HG03159 (cell line): ENCODE measurements at regions not wholly inside any gene's neighbourhood (a gene's known extent, or its start where the extent isn't known, plus 50 kb on each side); places are given as distances from the start of the nearest gene placed in this dataset.
"Not testable (repeated sequence)": the region's sequence is repeated elsewhere in the genome, so short reads cannot be mapped to it uniquely, and the experiment has no call there.

ENCODE experiments used
- ATAC-seq: cut with Tn5 transposase; IDR thresholded peaks from one replicate; pipeline ENCODE4 v1.9.1; 2021; ENCODE audit warnings: mild to moderate bottlenecking, moderate library complexity; ENCODE audit not compliant: unreplicated experiment

DNA sequence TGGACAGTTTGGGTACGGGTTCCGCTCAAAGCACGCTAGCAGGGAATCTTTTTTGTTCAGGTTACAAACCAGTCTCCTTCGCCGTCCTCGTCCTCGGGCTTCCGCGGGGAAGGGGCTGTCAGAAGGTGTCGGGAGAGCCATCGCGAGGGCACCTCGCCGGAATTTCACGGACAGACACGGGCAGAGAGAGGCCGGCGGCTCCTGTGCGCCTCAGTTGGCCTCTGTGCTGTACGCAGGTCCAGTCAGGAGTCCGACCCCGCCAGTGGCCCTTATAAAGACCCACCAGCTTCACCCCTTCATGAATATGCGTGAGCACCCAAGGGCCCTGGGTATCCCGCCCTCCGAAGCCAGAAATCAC, 362.1 kb upstream of the DEFB115 start:
- not testable (repeated sequence) for ATAC-seq

DNA sequence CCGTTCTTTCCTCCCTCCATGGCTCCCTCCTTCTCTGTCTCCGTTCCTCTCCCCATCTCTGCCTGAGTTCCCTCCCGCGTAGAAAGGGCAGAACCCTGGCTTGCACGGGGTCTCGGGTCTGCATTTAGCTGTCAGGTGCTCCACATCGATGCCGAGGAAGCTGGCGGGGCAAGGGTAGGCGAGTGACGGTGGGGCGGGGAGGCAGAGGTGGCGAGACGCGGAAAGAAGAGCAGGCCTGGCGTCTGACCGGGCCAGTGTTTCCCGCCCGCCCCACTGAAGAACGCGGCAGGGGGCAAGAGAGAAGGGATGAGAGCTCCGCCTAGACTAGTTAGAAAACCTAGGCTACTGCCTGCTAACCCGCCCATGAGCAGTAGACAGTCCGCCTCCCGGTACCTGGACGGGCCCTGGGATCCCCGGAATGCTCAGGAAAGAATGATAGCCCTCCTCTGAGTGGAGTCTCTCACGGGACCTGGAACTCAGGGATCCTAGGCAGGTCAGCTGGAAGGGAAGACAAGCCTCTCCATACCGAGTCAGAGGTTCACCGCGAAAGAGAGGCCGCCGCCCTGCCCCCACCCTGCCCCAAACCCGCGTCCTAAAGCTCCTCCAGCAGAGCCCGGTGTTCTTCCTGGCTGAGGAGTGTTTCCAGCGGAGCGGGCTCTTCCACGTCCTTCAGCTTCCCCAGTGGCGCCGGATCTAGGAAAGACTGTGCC, 357.9 kb upstream of the DEFB115 start:
- ATAC-seq = not testable (repeated sequence)

DNA sequence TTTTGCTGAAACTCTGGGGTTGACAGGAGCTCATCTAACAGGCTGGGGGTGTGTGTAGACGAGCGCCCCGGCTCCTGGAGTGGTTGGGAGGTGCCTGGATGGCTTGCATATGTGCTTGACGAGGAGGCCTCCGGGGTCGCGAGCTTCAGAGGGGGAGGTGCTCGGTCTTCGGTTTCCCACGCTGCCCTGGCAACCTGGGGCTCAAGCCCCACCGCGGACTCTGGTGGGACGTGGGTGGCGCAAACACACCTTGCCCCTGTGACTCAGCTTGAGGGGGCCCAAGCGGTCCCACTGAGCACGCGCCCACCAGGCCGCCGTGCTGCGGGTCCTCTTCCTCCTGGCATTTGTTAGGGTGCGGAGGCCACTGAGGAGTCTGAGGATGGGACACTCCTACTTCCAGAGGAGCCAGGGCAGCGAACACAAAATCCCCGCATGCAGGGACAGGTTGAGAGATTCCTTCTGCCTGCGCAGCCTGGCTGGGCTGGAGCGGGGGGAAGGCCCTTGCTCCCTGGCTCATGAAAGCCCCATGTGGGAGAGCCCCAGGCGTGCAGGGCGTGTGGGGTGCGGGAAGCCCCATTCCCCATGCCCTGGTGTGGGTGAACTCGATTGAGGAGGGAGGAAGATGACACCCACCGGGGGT, 357.3 kb upstream of the DEFB115 start:
- not testable (repeated sequence) for ATAC-seq

DNA sequence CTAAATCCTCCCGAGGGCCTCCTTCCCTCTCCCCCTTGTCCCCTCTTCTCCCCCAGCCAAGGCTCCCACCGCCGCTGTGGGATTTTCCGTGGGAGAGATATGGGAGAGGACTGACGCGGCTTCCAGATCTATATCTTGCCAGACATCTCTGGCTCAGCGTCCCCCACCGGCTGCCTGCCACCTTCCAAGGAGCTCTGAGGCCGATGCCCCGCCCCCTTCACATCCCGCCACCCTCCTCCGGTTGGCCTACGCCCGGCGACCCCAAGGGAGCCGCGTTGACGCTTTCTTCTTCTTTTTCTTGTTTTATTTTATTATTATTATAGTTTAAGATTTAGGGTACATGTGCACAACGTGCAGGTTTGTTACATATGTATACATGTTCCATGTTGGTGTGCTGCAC, 352.2 kb upstream of the DEFB115 start:
- not testable (repeated sequence) for ATAC-seq

DNA sequence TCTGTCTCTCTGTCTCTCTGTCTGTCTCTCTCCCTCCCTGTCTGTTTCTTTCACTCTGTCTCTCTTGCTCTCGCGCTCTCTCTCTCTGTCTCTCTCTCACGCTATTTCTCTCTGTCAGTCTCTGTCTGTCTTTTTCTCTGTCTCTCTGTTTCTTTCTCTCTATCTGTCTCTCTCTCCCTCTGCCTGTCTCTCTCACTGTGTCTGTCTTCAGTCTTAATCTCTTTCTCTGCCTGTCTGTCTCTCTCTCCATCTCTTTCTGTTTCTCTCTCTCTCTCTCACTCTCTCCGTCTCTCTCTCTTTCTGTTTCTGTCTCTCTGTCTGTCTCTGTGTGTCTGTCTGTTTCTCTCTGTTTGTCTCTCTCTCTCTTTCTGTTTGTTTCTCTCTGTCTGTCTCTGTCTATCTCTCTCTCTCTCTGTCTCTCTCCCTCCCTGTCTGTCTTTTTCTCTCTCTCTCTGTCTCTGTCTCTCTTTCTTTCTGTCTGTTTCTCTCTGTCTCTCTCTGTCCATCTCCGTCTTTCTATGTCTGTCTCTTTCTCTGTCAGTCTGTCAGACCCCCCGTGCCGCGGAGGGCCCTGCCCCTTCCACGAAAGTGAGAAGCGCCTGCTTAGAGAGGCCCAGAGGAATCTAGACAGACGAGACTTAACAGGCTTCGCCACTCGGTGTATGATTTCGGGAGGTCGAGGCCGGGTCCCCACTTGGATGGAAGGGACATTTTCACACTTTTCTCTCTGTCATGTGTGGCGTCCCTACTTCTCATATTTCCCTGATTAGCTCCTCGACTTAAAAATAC, 346.3 kb upstream of the DEFB115 start:
- no peak for ATAC-seq

DNA sequence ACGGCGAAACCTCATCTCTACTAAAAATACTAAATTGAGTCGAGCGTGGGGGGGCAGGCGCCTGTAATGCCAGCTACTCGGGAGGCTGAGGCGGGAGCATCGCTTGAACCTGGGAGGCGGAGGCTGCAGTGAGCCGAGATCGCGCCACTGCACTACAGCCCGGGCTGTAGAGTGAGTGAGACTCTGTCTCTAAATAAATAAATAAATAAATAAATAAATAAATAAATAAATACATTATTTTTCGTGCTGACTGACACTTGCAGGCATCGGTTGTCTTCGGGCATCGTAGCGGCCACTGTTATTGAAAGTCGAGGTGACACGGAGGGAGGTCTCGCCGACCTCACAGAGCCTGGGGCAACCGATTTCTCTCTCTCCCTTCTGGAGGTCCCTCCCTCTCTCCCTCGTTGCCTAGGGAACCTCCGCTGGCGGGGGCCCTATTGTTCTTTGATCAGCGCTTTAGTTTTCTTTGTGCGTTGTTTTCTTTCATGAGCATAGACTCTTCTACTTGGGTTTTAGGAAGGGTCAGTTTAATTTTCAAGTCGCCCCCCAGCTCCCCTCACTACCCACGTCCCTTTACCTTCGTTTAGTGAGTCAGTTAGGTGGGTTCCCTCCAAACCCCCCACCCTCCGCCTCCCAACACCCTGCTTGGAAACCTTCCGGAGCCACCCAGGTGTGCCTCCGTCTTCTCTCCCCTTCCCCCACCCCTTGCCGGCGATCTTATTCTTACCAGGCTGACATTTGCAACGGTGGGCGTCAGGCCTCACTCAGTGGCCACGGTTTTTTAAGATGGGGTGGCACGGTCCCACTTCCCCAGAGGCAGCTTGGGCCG, 345.4 kb upstream of the DEFB115 start:
- not testable (repeated sequence) for ATAC-seq

DNA sequence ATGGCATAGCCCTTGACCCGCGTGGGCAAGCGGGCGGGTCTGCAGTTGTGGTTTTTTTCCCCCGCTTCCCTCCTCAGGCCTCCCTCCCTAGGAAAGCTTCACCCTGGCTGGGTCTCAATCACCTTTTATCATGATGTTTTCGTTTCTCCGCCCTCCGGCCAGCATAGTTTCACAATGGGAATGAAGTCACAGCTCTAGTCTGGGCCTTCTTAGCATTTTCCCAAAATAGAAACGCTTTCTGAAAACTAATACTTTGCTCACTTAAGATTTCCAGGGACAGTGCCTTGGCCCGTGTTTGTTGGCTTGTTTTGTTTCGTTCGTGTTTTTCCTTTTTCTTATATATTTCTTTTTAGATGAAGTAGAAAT, 344.8 kb upstream of the DEFB115 start:
- not testable (repeated sequence) for ATAC-seq

DNA sequence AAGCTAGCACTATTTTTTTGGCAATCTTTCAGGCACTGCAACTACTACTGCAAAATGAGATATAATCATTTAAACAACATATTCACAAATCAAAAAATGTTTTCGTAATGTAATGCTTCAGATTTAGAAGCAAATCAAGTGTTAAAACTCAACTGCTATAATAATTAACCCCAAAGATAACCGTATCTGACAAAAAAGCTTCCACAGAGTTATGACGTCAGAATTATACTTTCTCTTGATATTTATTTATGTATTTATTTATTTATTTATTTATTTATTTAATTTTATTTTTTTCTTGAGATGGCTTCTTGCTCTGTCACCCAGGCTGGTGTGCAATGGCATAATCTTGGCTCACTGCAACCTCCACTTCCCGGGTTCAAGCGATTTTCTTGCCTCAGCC, 341.1 kb upstream of the DEFB115 start:
- ATAC-seq = not testable (repeated sequence)

DNA sequence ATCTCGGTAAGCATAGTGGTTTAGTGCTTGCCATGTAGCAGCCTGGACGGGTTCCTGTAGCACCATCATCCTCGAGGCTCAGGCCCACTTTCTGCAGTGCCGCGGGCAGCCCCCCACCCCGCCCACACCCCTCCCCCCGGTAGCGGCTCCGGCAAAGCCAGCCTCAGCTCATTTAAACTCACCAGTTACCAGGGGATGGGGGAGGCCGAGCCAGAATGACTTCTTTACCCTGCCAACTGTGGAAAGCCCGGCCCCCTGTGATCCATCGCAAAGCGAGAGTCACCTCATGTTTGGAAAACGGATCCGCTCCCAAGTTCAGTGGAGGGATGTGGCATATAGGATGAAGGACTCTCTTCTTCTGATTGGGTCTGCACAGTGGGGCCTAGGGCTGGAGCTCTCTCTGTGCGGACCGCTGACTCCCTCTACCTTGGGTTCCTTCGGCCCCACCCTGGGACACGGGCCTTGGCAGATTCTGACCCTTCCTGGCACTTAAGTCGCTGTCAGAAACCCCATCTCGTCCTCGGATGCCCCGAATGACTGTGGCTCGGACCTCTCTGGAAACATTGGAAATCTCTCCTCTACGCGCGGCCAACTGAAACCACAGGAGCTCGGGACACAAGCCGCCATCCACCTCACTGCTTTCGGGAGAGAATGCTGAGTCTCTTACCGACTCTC, 337.8 kb upstream of the DEFB115 start:
- no peak for ATAC-seq

DNA sequence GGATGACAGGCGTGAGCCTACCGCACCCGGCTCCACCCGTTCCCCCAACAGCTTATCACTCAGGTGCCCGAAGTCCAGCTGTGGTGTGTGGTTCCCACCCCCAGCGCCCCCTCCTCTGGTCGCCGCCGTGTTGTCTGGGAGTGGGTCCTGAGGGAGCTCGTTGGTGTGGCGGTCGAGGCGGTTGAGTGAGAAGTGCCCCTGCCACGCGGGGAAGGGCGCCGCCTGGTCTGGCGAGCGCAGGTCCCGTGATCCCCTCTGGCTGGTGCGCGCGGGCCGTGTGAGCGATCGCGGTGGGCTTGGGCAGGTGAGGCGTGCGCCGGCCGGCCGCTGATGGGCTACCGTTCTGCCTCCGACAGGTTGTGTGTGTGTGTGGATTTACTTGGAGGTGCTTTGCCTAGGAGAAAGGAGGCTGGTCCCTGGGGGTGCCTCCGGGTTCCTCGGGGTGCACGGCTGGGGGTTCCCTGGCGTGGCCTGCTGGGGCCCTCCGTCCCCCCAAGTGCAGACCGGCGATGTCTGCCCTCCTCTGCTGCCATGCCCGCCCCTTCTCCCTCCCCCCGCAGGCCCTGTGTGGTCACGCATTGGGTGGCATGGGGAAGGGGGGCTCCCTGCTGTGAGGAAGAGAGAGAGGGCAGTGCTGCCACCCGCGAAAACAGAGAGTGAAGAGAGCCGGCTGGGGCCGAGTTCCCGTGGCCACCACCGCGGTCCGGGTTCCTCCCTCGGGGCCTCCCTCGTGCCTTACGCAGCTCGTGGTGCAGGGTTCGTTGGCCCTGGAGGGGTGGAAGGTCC, 336.0 kb upstream of the DEFB115 start:
- no peak for ATAC-seq

DNA sequence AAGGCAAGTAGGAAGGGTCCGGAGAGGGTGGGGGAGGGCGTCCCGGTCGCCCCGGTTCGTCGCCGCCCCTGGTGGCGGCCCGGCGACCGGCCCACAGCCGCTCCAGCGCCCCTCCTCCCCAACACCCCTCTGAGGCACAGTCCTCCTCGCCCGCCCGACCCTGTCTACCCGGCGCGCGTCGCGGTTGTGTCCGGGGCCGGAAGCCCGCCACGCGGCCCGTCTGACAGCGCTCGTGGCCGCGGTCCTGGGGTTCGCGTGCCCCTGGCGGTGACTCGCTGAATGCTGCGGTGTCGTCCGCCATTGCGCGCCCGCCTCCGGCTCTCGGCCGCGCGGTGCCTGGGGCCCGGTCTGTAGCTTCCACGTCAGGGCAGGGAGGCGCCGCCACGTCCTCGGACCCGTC, 335.3 kb upstream of the DEFB115 start:
- ATAC-seq = no peak

DNA sequence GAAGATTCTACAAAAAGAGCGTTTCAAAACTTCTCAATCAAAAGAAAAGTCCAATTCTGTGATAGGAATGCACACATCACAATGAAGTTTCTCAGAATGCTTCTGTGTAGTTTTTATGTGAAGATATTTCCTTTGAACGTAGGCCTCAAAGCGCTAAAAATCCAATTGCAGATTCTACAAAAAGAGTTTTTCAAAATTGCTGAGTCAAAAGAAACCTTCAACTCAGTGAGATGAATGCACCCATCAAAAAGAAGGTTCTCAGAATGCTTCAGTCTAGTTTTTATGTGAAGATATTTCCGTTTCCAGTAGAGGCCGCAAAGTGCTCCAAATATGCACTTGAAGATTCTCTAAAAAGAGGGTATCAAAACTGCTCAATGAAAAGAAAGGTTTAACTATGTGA, 319.7 kb upstream of the DEFB115 start:
- ATAC-seq = no peak

DNA sequence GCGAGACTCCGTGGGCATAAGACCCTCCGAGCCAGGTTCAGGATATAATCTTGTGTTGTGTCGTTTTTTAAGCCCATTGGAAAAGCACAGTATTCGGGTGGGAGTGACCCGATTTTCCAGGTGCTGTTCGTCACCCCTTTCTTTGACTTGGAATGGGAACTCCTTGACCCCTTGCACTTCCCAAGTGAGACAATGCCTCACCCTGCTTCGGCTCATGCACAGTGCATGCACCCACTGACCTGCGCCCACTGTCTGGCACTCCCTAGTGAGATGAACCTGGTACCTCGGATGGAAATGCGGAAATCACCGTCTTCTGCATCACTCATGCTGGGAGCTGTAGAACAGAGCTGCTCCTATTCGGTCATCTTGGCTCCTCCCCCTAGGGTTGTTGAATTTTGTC, 307.7 kb upstream of the DEFB115 start:
- ATAC-seq = no peak

DNA sequence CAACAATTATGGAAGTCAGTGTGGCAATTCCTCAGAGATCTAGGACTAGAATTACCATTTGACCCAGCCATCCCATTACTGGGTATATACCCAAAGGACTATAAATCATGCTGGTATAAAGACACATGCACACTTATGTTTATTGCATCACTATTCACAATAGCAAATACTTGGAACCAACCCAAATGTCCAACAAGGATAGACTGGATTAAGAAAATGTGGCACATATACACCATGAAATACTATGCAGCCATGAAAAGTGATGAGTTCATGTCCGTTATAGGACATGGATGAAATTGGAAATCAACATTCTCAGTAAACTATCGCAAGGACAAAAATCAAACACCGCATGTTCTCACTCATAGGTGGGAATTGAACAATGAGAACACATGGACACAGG, 306.4 kb upstream of the DEFB115 start:
- ATAC-seq = not testable (repeated sequence)

DNA sequence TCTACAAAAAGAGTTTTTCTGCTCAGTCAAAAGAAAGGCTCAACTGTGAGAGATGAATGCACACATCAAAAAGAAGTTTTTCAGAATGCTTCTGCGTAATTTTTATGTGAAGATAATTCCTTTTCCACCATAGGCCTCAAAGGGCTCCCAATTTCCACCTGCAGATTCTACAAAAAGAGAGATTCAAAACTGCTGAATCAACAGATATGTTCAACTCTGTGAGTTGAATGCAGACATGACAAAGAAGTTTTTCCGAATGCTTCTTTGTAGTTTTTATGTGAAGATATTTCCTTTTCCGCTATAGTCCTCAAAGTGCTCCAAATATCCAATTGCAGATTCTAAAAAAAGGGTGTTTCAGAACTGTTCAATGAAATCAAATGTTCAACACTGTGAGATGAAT, 300.8 kb upstream of the DEFB115 start:
- not testable (repeated sequence) for ATAC-seq

DNA sequence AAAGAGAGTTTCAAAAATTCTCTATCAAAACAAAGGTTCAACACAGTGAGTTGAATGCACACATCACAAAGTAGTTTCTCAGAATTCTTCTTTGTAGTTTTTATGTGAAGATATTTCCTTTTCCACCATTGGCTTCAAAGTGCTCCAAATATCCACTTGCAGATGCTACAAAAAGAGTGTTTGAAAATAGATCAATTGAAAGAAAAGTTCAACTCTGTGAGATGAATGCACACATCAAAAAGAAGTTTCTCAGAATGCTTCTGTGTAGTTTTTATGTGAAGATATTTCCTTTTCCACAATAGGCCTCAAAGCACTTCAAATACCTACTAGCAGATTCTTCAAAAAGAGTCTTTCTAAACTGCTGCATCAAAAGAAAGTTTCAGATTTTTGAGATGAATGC, 298.3 kb upstream of the DEFB115 start:
- ATAC-seq = not testable (repeated sequence)

DNA sequence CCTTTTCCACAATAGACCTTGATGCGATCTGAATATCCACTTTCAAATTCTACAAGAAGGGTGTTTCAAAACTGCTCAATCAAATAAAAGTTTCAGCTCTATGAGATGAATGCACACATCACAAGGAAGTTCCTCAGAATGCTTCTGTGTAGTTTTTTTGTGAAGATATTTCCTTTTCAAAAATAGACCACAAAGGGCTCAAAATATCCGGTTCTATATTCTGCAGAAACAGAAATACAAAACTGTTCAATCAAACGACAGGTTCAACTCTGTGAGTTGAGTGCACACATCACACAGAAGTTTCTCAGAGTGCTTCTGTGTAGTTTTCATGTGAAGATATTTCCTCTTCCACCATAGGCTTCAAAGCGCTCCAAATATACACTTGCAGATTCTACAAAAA, 293.9 kb upstream of the DEFB115 start:
- no peak for ATAC-seq

DNA sequence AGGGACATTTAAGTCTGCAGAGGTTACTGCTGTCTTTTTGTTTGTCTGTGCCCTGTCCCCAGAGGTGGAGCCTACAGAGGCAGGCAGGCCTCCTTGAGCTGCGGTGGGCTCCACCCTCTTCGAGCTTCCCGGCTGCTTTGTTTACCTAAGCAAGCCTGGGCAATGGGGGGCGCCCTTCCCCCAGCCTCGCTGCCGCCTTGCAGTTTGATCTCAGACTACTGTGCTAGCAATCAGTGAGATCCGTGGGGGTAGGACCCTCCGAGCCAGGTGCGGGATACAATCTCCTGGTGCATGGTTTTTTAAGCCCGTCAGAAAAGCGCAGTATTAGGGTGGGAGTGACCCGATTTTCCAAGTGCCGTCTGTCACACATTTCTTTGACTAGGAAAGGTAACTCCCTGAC, 281.6 kb upstream of the DEFB115 start:
- ATAC-seq = not testable (repeated sequence)

DNA sequence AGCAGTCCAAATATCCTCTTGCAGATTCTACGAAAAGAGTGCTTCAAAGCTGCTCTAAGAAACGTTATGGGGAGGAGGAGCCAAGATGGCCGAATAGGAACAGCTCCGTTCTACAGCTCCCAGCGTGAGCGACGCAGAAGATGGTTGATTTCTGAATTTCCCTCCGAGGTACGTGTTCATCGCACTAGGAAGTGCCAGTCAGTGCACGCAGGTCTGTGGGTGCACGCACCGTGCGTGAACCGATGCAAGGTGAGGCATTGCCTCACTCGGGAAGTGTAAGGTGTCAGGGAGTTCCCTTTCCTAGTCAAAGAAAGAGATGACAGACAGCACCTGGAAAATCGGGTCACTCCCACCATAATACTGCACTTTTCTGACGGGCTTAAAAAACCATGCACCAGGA, 272.1 kb upstream of the DEFB115 start:
- ATAC-seq = no peak
